RPMI7951 (cell line): ENCODE measurements at regions not wholly inside any gene's neighbourhood (a gene's known extent, or its start where the extent isn't known, plus 50 kb on each side); places are given as distances from the start of the nearest gene placed in this dataset.
A peak's percentile ranks its signal among the peaks of the same experiment; 100 is the strongest.
"Not testable (repeated sequence)": the region's sequence is repeated elsewhere in the genome, so short reads cannot be mapped to it uniquely, and the experiment has no call there.

Source experiments
- DNase-seq: peaks from one replicate; pipeline ENCODE4 v3.0.0-alpha.2; 2012; ENCODE audit warnings: low read depth

GRCh38 chr4:57338861-57339260, 228.7 kb upstream of the IGFBP7 start:
- not testable (repeated sequence) for DNase-seq

- DNase-seq = peak; percentile 37
These were observed 223.5 kb upstream of the IGFBP7 start for GRCh38 chr4:57333684-57334083.

GRCh38 chr4:57331959-57332358, 221.8 kb upstream of the IGFBP7 start:
- no peak for DNase-seq

GRCh38 chr4:57329279-57329678, 219.1 kb upstream of the IGFBP7 start:
- DNase-seq = no peak

- no peak for DNase-seq
These were observed 214.6 kb upstream of the IGFBP7 start for GRCh38 chr4:57324673-57325307.

- DNase-seq = no peak
These were observed 210.7 kb upstream of the IGFBP7 start for GRCh38 chr4:57320849-57321248.

- DNase-seq = peak; percentile 1
These were observed 210.0 kb upstream of the IGFBP7 start for GRCh38 chr4:57320217-57320616.

GRCh38 chr4:57318703-57319102, 208.5 kb upstream of the IGFBP7 start:
- peak; percentile 3 for DNase-seq

GRCh38 chr4:57314636-57315035, 204.5 kb upstream of the IGFBP7 start:
- no peak for DNase-seq

- no peak for DNase-seq
These were observed 202.1 kb upstream of the IGFBP7 start for GRCh38 chr4:57312296-57312695.

- DNase-seq = no peak
These were observed 199.5 kb upstream of the IGFBP7 start for GRCh38 chr4:57309658-57310057.

GRCh38 chr4:57308301-57308700, 198.1 kb upstream of the IGFBP7 start:
- no peak for DNase-seq

- no peak for DNase-seq
These were observed 195.7 kb upstream of the IGFBP7 start for GRCh38 chr4:57305836-57306235.

GRCh38 chr4:57303012-57303751, 193.0 kb upstream of the IGFBP7 start:
- DNase-seq = peak; percentile 37

- DNase-seq = not testable (repeated sequence)
These were observed 190.1 kb upstream of the IGFBP7 start for GRCh38 chr4:57300300-57300699.

- DNase-seq = peak; percentile 40
These were observed 181.7 kb upstream of the IGFBP7 start for GRCh38 chr4:57291911-57292310.

GRCh38 chr4:57287687-57288604, 177.8 kb upstream of the IGFBP7 start:
- no peak for DNase-seq

GRCh38 chr4:57282933-57283310, 172.7 kb upstream of the IGFBP7 start:
- DNase-seq = no peak

- no peak for DNase-seq
These were observed 170.3 kb upstream of the IGFBP7 start for GRCh38 chr4:57280481-57280880.

GRCh38 chr4:57278780-57279179, 168.6 kb upstream of the IGFBP7 start:
- no peak for DNase-seq

GRCh38 chr4:57274082-57274481, 163.9 kb upstream of the IGFBP7 start:
- DNase-seq = no peak

GRCh38 chr4:57270346-57270745, 160.2 kb upstream of the IGFBP7 start:
- DNase-seq = peak; percentile 33
